ENCODE measurements at regions not wholly inside any gene's neighbourhood (a gene's known extent, or its start where the extent isn't known, plus 50 kb on each side); places are given as distances from the start of the nearest gene placed in this dataset.

GRCh38 chr16:7055443-7055842 lies 277.2 kb upstream of the RBFOX1 start:
- no peak for TF ChIP-seq POLR2A (IDR thresholded peaks at IDR 0.05)
- no peak for TF ChIP-seq POLR2AphosphoS5 (IDR thresholded peaks at IDR 0.05)
- TF ChIP-seq CTCF (IDR thresholded peaks at IDR 0.05 in 8 of 11, conservative IDR thresholded peaks at IDR 0.05 in 3 of 11), result no peak
- Histone ChIP-seq H3K9me3 (peaks cover 0 to 7% (median 0%) of the 10 kb centered on the region in 8 donors), H3K27ac (no peak overlapping the region), H3K4me3 (no peak overlapping the region), H3K27me3 (replicated peaks in 1 of 7) (no peaks in the 10 kb centered on the region), H3K36me3 (no peaks in the 10 kb centered on the region), H3K4me1 (no peaks in the 10 kb centered on the region)
- intact Hi-C loops (cut with DNase I; ENCODE audit: low total_unique reads), result no loop called here
- no peak for DNase-seq
- WGBS, 5 donors, result 58 to 85% (median 71%) methylated on average over 6 of the region's 6 CpGs

GRCh38 chr16:7051591-7052349 lies 280.9 kb upstream of the RBFOX1 start:
- Histone ChIP-seq H3K27ac (no peak overlapping the region), H3K27me3 (replicated peaks in 1 of 7) (no peaks in the 10 kb centered on the region), H3K4me3 (no peak overlapping the region), H3K36me3 (no peaks in the 10 kb centered on the region), H3K4me1 (no peaks in the 10 kb centered on the region), H3K9me3 (peaks cover 0 to 22% (median 11%) of the 10 kb centered on the region in 8 donors)
- no peak for TF ChIP-seq POLR2A (IDR thresholded peaks at IDR 0.05)
- TF ChIP-seq CTCF (IDR thresholded peaks at IDR 0.05 in 8 of 11, conservative IDR thresholded peaks at IDR 0.05 in 3 of 11), result no peak
- no peak for TF ChIP-seq POLR2AphosphoS5 (IDR thresholded peaks at IDR 0.05)
- no peak for DNase-seq
- WGBS, 5 donors, result 65 to 75% (median 70%) methylated on average over 4 of the region's 4 CpGs
- intact Hi-C loops (cut with DNase I; ENCODE audit: low total_unique reads), result no loop called here

- Histone ChIP-seq H3K4me1 (no peaks in the 10 kb centered on the region), H3K9me3 (peaks cover 0 to 24% (median 12%) of the 10 kb centered on the region in 8 donors), H3K27me3 (replicated peaks in 1 of 7) (no peaks in the 10 kb centered on the region), H3K27ac (no peak overlapping the region), H3K4me3 (no peak overlapping the region), H3K36me3 (no peaks in the 10 kb centered on the region)
- intact Hi-C loops (cut with DNase I; ENCODE audit: low total_unique reads), result no loop called here
- no peak for TF ChIP-seq POLR2A (IDR thresholded peaks at IDR 0.05)
- TF ChIP-seq POLR2AphosphoS5 (IDR thresholded peaks at IDR 0.05), result no peak
- TF ChIP-seq CTCF (IDR thresholded peaks at IDR 0.05 in 8 of 11, conservative IDR thresholded peaks at IDR 0.05 in 3 of 11), result no peak
- 69 to 80% (median 76%) methylated on average over 6 of the region's 6 CpGs for WGBS, 5 donors
- no peak for DNase-seq
These were observed 288.3 kb upstream of the RBFOX1 start for GRCh38 chr16:7044331-7044730.

GRCh38 chr16:7038475-7038874 lies 294.2 kb upstream of the RBFOX1 start:
- no peak overlapping the region for H3K4me3 ChIP-seq
- TF ChIP-seq POLR2A (IDR thresholded peaks at IDR 0.05) (no peak), POLR2AphosphoS5 (IDR thresholded peaks at IDR 0.05) (no peak), CTCF (IDR thresholded peaks at IDR 0.05 in 8 of 11, conservative IDR thresholded peaks at IDR 0.05 in 3 of 11) (no peak)
- peaks cover 0 to 10% (median 0%) of the 10 kb centered on the region in 8 donors for H3K9me3 ChIP-seq
- H3K4me1 ChIP-seq, result no peaks in the 10 kb centered on the region
- H3K27me3 ChIP-seq (replicated peaks in 1 of 7), result no peaks in the 10 kb centered on the region
- H3K27ac ChIP-seq, result no peak overlapping the region
- 43 to 61% (median 56%) methylated on average over 4 of the region's 4 CpGs for WGBS, 5 donors
- intact Hi-C loops (cut with DNase I; ENCODE audit: low total_unique reads), result no loop called here
- no peak for DNase-seq
- no peaks in the 10 kb centered on the region for H3K36me3 ChIP-seq
